Esophagus squamous epithelium (tissue), 4 donors: ENCODE measurements at regions not wholly inside any gene's neighbourhood (a gene's known extent, or its start where the extent isn't known, plus 50 kb on each side); places are given as distances from the start of the nearest gene placed in this dataset.

ENCODE experiments used
- POLR2A ChIP-seq, 4 donors: fragments of 450-650 bp; IDR thresholded peaks; one replicate each; pipeline ENCODE4 v1.6.1; 2017; ENCODE audit warnings: antibody characterized with exemption in 4 of 4, mild to moderate bottlenecking in 4 of 4, moderate library complexity in 3 of 4
- TF ChIP-seq, protein P1 (sequence below), 6 experiments: fragments of 450-650 bp in 4 of 6; fragments of 200-600 bp in 2 of 6; sonication (generic) in 2 of 6; IDR thresholded peaks; one replicate each; pipeline ENCODE4 v1.5.1; 2016 to 2019; ENCODE audit warnings: antibody characterized with exemption in 6 of 6, mild to moderate bottlenecking in 4 of 6, moderate library complexity in 4 of 6

DNA sequence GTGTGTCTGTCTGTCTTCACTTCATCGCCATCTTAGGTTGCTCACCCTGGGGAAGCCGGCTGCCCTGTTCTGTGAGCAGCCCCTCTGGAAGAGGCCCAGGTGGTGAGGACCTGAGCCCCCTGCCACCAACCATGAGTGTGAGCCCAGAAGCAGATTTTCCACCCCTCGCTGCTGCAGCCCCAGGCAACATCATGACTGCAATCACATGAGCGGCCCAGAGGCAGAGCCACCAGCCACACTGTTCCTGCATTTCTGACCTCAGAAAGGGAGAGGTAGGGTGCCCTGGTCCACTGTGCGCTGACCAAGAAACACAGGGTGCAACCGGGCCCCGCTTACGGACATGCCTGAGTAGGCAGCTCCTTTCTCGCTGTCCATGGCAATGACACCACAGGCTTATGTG is 92.3 kb upstream of the IQSEC1 start:
- TF ChIP-seq, protein P1, sequence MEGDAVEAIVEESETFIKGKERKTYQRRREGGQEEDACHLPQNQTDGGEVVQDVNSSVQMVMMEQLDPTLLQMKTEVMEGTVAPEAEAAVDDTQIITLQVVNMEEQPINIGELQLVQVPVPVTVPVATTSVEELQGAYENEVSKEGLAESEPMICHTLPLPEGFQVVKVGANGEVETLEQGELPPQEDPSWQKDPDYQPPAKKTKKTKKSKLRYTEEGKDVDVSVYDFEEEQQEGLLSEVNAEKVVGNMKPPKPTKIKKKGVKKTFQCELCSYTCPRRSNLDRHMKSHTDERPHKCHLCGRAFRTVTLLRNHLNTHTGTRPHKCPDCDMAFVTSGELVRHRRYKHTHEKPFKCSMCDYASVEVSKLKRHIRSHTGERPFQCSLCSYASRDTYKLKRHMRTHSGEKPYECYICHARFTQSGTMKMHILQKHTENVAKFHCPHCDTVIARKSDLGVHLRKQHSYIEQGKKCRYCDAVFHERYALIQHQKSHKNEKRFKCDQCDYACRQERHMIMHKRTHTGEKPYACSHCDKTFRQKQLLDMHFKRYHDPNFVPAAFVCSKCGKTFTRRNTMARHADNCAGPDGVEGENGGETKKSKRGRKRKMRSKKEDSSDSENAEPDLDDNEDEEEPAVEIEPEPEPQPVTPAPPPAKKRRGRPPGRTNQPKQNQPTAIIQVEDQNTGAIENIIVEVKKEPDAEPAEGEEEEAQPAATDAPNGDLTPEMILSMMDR (IDR thresholded peaks at IDR 0.05): no peak
- TF ChIP-seq POLR2A (IDR thresholded peaks at IDR 0.05): no peak
